ENCODE measurements at regions not wholly inside any gene's neighbourhood (a gene's known extent, or its start where the extent isn't known, plus 50 kb on each side); places are given as distances from the start of the nearest gene placed in this dataset.

GRCh38 chr1:36638268-36638667, 155.6 kb upstream of the CSF3R start:
- no peaks in the 10 kb centered on the region; the same call in 1 of the 2 replicates for H3K27me3 ChIP-seq (ENCODE audit: insufficient read depth, low read length)
- no peak overlapping the region for H3K9ac ChIP-seq (ENCODE audit: low read depth, low read length)
- no peaks in the 10 kb centered on the region for H3K4me1 ChIP-seq (ENCODE audit: insufficient read depth, low read length)
- H3K27ac ChIP-seq (ENCODE audit: low read length), result no peak overlapping the region
- no peaks in the 10 kb centered on the region for H3K9me3 ChIP-seq (ENCODE audit: insufficient read depth, low read depth, low read length)
- H3K36me3 ChIP-seq (ENCODE audit: insufficient read depth, low read depth, low read length), result no peaks in the 10 kb centered on the region
- no peak overlapping the region for H3K4me3 ChIP-seq (ENCODE audit: low read length)

GRCh38 chr1:36636206-36636605, 153.5 kb upstream of the CSF3R start:
- no peak overlapping the region for H3K27ac ChIP-seq (ENCODE audit: low read length)
- H3K4me1 ChIP-seq (ENCODE audit: insufficient read depth, low read length), result no peaks in the 10 kb centered on the region
- H3K36me3 ChIP-seq (ENCODE audit: insufficient read depth, low read depth, low read length), result no peaks in the 10 kb centered on the region
- H3K27me3 ChIP-seq (ENCODE audit: insufficient read depth, low read length), result no peaks in the 10 kb centered on the region; the same call in 1 of the 2 replicates
- no peaks in the 10 kb centered on the region for H3K9me3 ChIP-seq (ENCODE audit: insufficient read depth, low read depth, low read length)
- no peak overlapping the region for H3K9ac ChIP-seq (ENCODE audit: low read depth, low read length)
- no peak overlapping the region for H3K4me3 ChIP-seq (ENCODE audit: low read length)

GRCh38 chr1:36635284-36635683, 152.6 kb upstream of the CSF3R start:
- no peak overlapping the region for H3K27ac ChIP-seq (ENCODE audit: low read length)
- H3K27me3 ChIP-seq (ENCODE audit: insufficient read depth, low read length), result no peaks in the 10 kb centered on the region; the same call in 1 of the 2 replicates
- H3K4me1 ChIP-seq (ENCODE audit: insufficient read depth, low read length), result no peaks in the 10 kb centered on the region
- no peak overlapping the region for H3K4me3 ChIP-seq (ENCODE audit: low read length)
- no peaks in the 10 kb centered on the region for H3K9me3 ChIP-seq (ENCODE audit: insufficient read depth, low read depth, low read length)
- no peaks in the 10 kb centered on the region for H3K36me3 ChIP-seq (ENCODE audit: insufficient read depth, low read depth, low read length)
- H3K9ac ChIP-seq (ENCODE audit: low read depth, low read length), result no peak overlapping the region

- Histone ChIP-seq H3K27ac (ENCODE audit: low read length) (no peak overlapping the region), H3K4me1 (ENCODE audit: insufficient read depth, low read length) (peaks cover 9% of the 10 kb centered on the region; the same call in 1 of the 2 replicates), H3K9me3 (ENCODE audit: insufficient read depth, low read depth, low read length) (no peaks in the 10 kb centered on the region), H3K9ac (ENCODE audit: low read depth, low read length) (no peak overlapping the region), H3K27me3 (ENCODE audit: insufficient read depth, low read length) (no peaks in the 10 kb centered on the region), H3K36me3 (ENCODE audit: insufficient read depth, low read depth, low read length) (no peaks in the 10 kb centered on the region), H3K4me3 (ENCODE audit: low read length) (no peak overlapping the region)
Observed at GRCh38 chr1:36628804-36629203, 146.1 kb upstream of the CSF3R start.

GRCh38 chr1:36626435-36626834, 143.7 kb upstream of the CSF3R start:
- Histone ChIP-seq H3K9me3 (ENCODE audit: insufficient read depth, low read depth, low read length) (peaks cover 4% of the 10 kb centered on the region), H3K4me1 (ENCODE audit: insufficient read depth, low read length) (peaks cover 9% of the 10 kb centered on the region; the same call in 1 of the 2 replicates), H3K36me3 (ENCODE audit: insufficient read depth, low read depth, low read length) (no peaks in the 10 kb centered on the region), H3K9ac (ENCODE audit: low read depth, low read length) (no peak overlapping the region), H3K4me3 (ENCODE audit: low read length) (no peak overlapping the region), H3K27ac (ENCODE audit: low read length) (no peak overlapping the region), H3K27me3 (ENCODE audit: insufficient read depth, low read length) (no peaks in the 10 kb centered on the region)

- H3K27me3 ChIP-seq (ENCODE audit: insufficient read depth, low read length), result no peaks in the 10 kb centered on the region
- H3K4me1 ChIP-seq (ENCODE audit: insufficient read depth, low read length), result peaks cover 9% of the 10 kb centered on the region; the same call in 1 of the 2 replicates
- H3K9ac ChIP-seq (ENCODE audit: low read depth, low read length), result no peak overlapping the region
- no peak overlapping the region for H3K27ac ChIP-seq (ENCODE audit: low read length)
- H3K36me3 ChIP-seq (ENCODE audit: insufficient read depth, low read depth, low read length), result no peaks in the 10 kb centered on the region
- H3K4me3 ChIP-seq (ENCODE audit: low read length), result no peak overlapping the region
- peaks cover 9% of the 10 kb centered on the region for H3K9me3 ChIP-seq (ENCODE audit: insufficient read depth, low read depth, low read length)
Observed at GRCh38 chr1:36625935-36626310, 143.2 kb upstream of the CSF3R start.

- H3K4me1 ChIP-seq (ENCODE audit: insufficient read depth, low read length), result peaks cover 9% of the 10 kb centered on the region; the same call in 1 of the 2 replicates
- H3K9ac ChIP-seq (ENCODE audit: low read depth, low read length), result no peak overlapping the region
- H3K27ac ChIP-seq (ENCODE audit: low read length), result no peak overlapping the region
- peaks cover 13% of the 10 kb centered on the region for H3K9me3 ChIP-seq (ENCODE audit: insufficient read depth, low read depth, low read length)
- no peaks in the 10 kb centered on the region for H3K36me3 ChIP-seq (ENCODE audit: insufficient read depth, low read depth, low read length)
- H3K27me3 ChIP-seq (ENCODE audit: insufficient read depth, low read length), result no peaks in the 10 kb centered on the region
- H3K4me3 ChIP-seq (ENCODE audit: low read length), result no peak overlapping the region
Observed at GRCh38 chr1:36625253-36625934, 142.7 kb upstream of the CSF3R start.

GRCh38 chr1:36624466-36624865, 141.8 kb upstream of the CSF3R start:
- Histone ChIP-seq H3K9ac (ENCODE audit: low read depth, low read length) (no peak overlapping the region), H3K27me3 (ENCODE audit: insufficient read depth, low read length) (no peaks in the 10 kb centered on the region), H3K36me3 (ENCODE audit: insufficient read depth, low read depth, low read length) (no peaks in the 10 kb centered on the region), H3K4me3 (ENCODE audit: low read length) (no peak overlapping the region), H3K27ac (ENCODE audit: low read length) (no peak overlapping the region), H3K9me3 (ENCODE audit: insufficient read depth, low read depth, low read length) (peaks cover 16% of the 10 kb centered on the region), H3K4me1 (ENCODE audit: insufficient read depth, low read length) (peaks cover 9% of the 10 kb centered on the region; the same call in 1 of the 2 replicates)

- no peak overlapping the region for H3K27ac ChIP-seq (ENCODE audit: low read length)
- H3K4me1 ChIP-seq (ENCODE audit: insufficient read depth, low read length), result peaks cover 9% of the 10 kb centered on the region; the same call in 1 of the 2 replicates
- no peaks in the 10 kb centered on the region for H3K36me3 ChIP-seq (ENCODE audit: insufficient read depth, low read depth, low read length)
- no peaks in the 10 kb centered on the region for H3K27me3 ChIP-seq (ENCODE audit: insufficient read depth, low read length)
- H3K9ac ChIP-seq (ENCODE audit: low read depth, low read length), result no peak overlapping the region
- H3K9me3 ChIP-seq (ENCODE audit: insufficient read depth, low read depth, low read length), result peaks cover 16% of the 10 kb centered on the region
- no peak overlapping the region for H3K4me3 ChIP-seq (ENCODE audit: low read length)
Observed at GRCh38 chr1:36622741-36623648, 140.3 kb upstream of the CSF3R start.

- no peaks in the 10 kb centered on the region for H3K27me3 ChIP-seq (ENCODE audit: insufficient read depth, low read length)
- H3K9ac ChIP-seq (ENCODE audit: low read depth, low read length), result no peak overlapping the region
- no peaks in the 10 kb centered on the region for H3K36me3 ChIP-seq (ENCODE audit: insufficient read depth, low read depth, low read length)
- peaks cover 9% of the 10 kb centered on the region; the same call in 1 of the 2 replicates for H3K4me1 ChIP-seq (ENCODE audit: insufficient read depth, low read length)
- no peak overlapping the region for H3K27ac ChIP-seq (ENCODE audit: low read length)
- H3K9me3 ChIP-seq (ENCODE audit: insufficient read depth, low read depth, low read length), result peaks cover 16% of the 10 kb centered on the region
- H3K4me3 ChIP-seq (ENCODE audit: low read length), result no peak overlapping the region
Observed at GRCh38 chr1:36621531-36621930, 138.8 kb upstream of the CSF3R start.

GRCh38 chr1:36620142-36620541, 137.4 kb upstream of the CSF3R start:
- Histone ChIP-seq H3K27ac (ENCODE audit: low read length) (no peak overlapping the region), H3K4me1 (ENCODE audit: insufficient read depth, low read length) (peaks cover 9% of the 10 kb centered on the region; the same call in 1 of the 2 replicates), H3K9ac (ENCODE audit: low read depth, low read length) (no peak overlapping the region), H3K27me3 (ENCODE audit: insufficient read depth, low read length) (no peaks in the 10 kb centered on the region), H3K4me3 (ENCODE audit: low read length) (no peak overlapping the region), H3K9me3 (ENCODE audit: insufficient read depth, low read depth, low read length) (peaks cover 16% of the 10 kb centered on the region), H3K36me3 (ENCODE audit: insufficient read depth, low read depth, low read length) (no peaks in the 10 kb centered on the region)

- no peaks in the 10 kb centered on the region for H3K27me3 ChIP-seq (ENCODE audit: insufficient read depth, low read length)
- H3K27ac ChIP-seq (ENCODE audit: low read length), result no peak overlapping the region
- no peaks in the 10 kb centered on the region for H3K4me1 ChIP-seq (ENCODE audit: insufficient read depth, low read length)
- no peaks in the 10 kb centered on the region for H3K9me3 ChIP-seq (ENCODE audit: insufficient read depth, low read depth, low read length)
- no peak overlapping the region for H3K4me3 ChIP-seq (ENCODE audit: low read length)
- no peaks in the 10 kb centered on the region for H3K36me3 ChIP-seq (ENCODE audit: insufficient read depth, low read depth, low read length)
- H3K9ac ChIP-seq (ENCODE audit: low read depth, low read length), result no peak overlapping the region
Observed at GRCh38 chr1:36614991-36615390, 132.3 kb upstream of the CSF3R start.
